AG04450 (cell line): ENCODE measurements at regions not wholly inside any gene's neighbourhood (a gene's known extent, or its start where the extent isn't known, plus 50 kb on each side); places are given as distances from the start of the nearest gene placed in this dataset.

Experiments
- CTCF ChIA-PET: fragments of 300-600, 350-600 bp; formaldehyde crosslinking; extraction: SDS; loops from one replicate; lab custom pipeline; 2022; ENCODE audit warnings: antibody characterized with exemption, inconsistent platforms; lab: Charles Lee
- POLR2A ChIA-PET: fragments of 350-600 bp; formaldehyde crosslinking; extraction: SDS; loops from one replicate; lab custom pipeline; 2021; ENCODE audit warnings: antibody characterized with exemption, inconsistent platforms; lab: Yijun Ruan, JAX
- DNase-seq: peaks from one replicate; pipeline ENCODE4 v3.0.0-alpha.2; 2011; ENCODE audit warnings: low read depth, low spot score
- H3K27ac ChIP-seq: one replicate; pipeline ENCODE4 v1.5.1; 2012; ENCODE audit warnings: low read depth, low read length, control low read depth
- H3K27me3 ChIP-seq: one replicate; pipeline ENCODE4 v1.6.0; 2012; ENCODE audit warnings: low read length; ENCODE audit not compliant: control insufficient read depth, insufficient read depth
- H3K4me3 ChIP-seq: 2 replicates; pipeline ENCODE4 v1.5.1; 2011; ENCODE audit warnings: mild to moderate bottlenecking, low read depth, low read length, control low read depth
- H3K9me3 ChIP-seq: 2 replicates; pipeline ENCODE4 v1.5.1; 2012; ENCODE audit warnings: low read length; ENCODE audit not compliant: control insufficient read depth, insufficient read depth
- TF ChIP-seq, protein P1 (sequence below): IDR thresholded peaks from 2 replicates; pipeline ENCODE4 v1.5.1; 2011; ENCODE audit warnings: low read depth, low read length, control low read depth, inconsistent platforms

DNA sequence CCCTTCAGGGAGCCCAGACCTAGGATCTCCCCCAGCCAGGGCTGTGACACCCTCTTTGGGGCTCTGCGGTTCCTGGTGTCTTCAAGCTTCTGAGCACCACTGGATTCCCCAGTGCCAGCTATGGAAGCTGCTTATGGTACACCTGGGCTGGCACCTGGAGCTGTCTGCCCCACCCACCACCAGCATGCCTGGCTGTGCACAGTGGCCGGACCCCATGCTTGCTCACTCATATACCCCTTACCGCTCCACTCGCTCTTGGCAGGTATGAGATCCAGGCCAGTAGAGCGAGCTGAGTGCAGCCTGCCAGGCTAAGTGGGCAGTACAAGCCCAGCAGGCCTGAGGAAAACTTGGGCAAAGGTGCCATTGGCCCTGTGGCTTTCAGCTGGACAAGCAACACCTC, 114.0 kb downstream of the DACT1 start:
- CTCF ChIA-PET, result no interaction called here

DNA sequence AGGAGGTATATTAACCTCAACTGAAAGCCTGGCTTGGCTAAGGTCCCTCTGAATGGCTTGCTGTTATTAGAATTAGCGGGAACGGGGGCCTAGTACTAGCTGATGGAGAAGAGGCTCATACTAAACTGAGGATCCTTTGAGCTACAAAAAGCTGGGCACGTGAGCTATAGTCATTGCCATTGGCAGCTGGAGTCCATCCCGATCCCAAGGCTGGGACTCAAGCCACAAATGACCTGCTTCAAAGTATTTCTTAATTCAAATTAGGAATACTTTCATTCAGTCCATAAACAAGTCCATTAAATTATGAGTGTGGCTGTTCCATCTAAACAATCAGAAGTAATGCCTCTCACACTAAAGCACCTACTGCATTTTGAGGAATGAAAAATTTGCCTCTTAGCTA, 114.5 kb downstream of the DACT1 start:
- ChIA-PET POLR2A (no interaction called here), CTCF (no interaction called here)
- Histone ChIP-seq H3K27me3 (peaks cover 8% of the 10 kb centered on the region), H3K27ac (no peak overlapping the region), H3K4me3 (no peak overlapping the region), H3K9me3 (peaks cover 18% of the 10 kb centered on the region)
- TF ChIP-seq, protein P1, sequence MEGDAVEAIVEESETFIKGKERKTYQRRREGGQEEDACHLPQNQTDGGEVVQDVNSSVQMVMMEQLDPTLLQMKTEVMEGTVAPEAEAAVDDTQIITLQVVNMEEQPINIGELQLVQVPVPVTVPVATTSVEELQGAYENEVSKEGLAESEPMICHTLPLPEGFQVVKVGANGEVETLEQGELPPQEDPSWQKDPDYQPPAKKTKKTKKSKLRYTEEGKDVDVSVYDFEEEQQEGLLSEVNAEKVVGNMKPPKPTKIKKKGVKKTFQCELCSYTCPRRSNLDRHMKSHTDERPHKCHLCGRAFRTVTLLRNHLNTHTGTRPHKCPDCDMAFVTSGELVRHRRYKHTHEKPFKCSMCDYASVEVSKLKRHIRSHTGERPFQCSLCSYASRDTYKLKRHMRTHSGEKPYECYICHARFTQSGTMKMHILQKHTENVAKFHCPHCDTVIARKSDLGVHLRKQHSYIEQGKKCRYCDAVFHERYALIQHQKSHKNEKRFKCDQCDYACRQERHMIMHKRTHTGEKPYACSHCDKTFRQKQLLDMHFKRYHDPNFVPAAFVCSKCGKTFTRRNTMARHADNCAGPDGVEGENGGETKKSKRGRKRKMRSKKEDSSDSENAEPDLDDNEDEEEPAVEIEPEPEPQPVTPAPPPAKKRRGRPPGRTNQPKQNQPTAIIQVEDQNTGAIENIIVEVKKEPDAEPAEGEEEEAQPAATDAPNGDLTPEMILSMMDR, result no peak
- no peak for DNase-seq

More for the DNA sequence above, 114.0 kb downstream of the DACT1 start:
- peaks cover 18% of the 10 kb centered on the region for H3K9me3 ChIP-seq
- DNase-seq, result no peak
- no peak overlapping the region for H3K4me3 ChIP-seq
- TF ChIP-seq, protein P1, result no peak
- peaks cover 8% of the 10 kb centered on the region for H3K27me3 ChIP-seq
- POLR2A ChIA-PET, result no interaction called here
- no peak overlapping the region for H3K27ac ChIP-seq

DNA sequence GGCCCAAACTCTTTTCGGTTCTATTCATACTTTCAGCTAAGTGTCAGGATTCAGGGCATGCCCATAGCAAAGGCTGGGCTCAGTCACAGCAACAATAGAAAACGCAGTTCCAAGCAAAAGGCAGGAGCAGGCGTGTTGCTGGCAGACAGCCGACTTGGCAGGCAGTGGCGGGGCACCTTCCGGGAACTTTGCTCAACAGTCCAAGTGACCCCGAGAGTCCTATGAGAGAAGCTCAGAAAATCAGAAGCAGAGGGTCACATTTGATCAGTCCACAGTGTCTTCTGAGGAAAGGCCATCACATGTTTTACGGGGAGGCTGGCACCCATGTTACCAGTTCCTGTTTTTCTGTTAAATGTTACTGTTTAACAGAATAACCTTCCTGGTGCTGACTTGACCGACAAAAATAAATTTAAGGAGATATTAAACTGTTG, 115.0 kb downstream of the DACT1 start:
- TF ChIP-seq, protein P1, result no peak
- Histone ChIP-seq H3K27ac (no peak overlapping the region), H3K4me3 (no peak overlapping the region), H3K27me3 (peaks cover 8% of the 10 kb centered on the region), H3K9me3 (peaks cover 18% of the 10 kb centered on the region)
- POLR2A ChIA-PET, result no interaction called here
- CTCF ChIA-PET, result no interaction called here
- DNase-seq, result no peak

DNA sequence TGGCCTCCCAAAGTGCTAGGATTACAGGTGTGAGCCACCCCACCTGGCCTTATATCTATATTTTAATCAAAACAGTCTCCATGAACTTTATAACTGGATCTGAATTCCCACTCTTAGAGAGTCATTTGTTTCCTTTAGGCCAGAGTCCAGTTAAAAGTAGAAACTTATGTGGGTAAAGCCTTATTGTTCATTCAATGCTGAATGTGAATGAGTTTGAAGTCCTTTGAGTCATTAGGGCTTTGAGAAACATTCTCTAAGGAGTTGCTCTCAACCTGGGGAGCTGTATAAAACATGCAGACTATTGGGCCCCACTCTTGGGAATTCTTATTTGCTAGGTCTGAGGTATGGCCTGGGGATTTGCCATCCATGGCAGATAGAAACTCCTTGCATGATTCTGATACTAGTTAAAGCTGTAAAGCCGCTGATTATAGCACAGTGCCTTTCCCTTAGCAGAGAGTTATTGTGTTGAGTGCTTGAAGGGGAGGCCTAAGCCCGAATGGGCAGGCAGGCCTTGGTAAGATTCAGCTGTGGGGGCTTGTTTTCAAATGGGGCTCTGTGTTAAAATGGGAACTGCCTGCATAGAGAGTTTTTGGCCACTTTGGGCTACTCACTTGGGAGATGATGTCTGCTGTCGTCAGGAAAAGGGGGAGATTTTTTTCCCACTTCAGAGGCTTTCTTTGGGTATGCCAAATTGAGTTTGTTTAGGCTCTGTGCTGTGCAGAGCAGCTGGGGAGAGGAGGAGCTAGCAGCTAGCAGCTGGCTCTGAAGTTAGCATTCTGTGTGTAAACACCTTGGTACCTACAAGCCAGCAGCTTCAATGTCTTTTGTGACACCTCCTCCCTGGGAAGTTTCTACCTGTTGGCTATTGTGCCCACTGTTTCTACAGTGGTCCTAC, 117.5 kb downstream of the DACT1 start:
- H3K27me3 ChIP-seq, result peaks cover 8% of the 10 kb centered on the region
- H3K9me3 ChIP-seq, result peaks cover 18% of the 10 kb centered on the region
- ChIA-PET POLR2A (no interaction called here), CTCF (interaction anchor here (0.7 to 1.1 kb wide), 2 partner anchors 116 to 300 kb away, joined by 3 to 4 read pairs; no protein-coding TSS in a partner anchor)
- H3K27ac ChIP-seq, result no peak overlapping the region
- DNase-seq, result no peak
- TF ChIP-seq, protein P1, result no peak
- H3K4me3 ChIP-seq, result no peak overlapping the region

DNA sequence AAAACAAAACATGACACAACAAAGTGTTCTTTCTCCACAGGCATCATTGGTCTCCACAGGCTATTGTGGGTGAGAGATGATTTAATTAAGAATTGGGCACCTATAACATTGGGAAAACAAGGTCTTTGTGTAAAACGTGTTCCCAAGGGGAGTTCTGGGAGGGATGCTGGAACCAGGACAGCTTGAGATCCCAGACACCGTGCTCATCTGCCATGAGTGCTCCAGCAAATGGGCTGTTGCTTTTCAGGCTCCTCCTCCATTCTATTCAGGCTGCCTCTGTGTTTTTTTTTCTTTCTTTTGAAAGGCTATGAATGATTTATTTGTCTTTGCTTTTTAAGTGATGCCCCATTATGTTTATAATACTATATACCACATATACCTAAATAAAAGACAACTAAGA, 122.4 kb downstream of the DACT1 start:
- POLR2A ChIA-PET, result no interaction called here

More for the DNA sequence above, 122.4 kb downstream of the DACT1 start:
- H3K4me3 ChIP-seq, result no peak overlapping the region
- CTCF ChIA-PET, result no interaction called here
- H3K9me3 ChIP-seq, result no peaks in the 10 kb centered on the region
- no peak for DNase-seq
- H3K27ac ChIP-seq, result no peak overlapping the region
- H3K27me3 ChIP-seq, result no peaks in the 10 kb centered on the region
- TF ChIP-seq, protein P1, result no peak
